ENCODE measurements at regions not wholly inside any gene's neighbourhood (a gene's known extent, or its start where the extent isn't known, plus 50 kb on each side); places are given as distances from the start of the nearest gene placed in this dataset.

DNA sequence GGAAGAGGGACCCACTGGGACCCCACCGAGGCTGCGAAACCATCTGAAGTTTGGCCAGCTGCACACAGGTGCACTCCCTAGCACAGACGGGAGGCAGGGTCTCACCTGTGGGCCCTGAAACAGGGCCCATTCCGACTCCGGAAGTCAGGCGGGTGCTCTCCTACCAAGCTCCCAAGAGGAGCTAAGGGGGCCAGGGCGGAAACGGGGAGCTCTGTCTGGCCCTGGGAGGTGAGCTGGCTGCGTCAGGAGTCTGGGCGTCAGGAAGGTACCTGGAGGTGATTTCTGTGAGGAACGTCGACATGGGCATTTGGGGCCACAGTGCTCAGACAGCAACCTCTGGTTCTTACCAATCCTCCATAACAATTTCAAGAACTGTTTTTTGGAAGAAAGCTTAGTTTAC is 411.7 kb downstream of the TCERG1L start (continued):
- TF ChIP-seq JUN (IDR thresholded peaks at IDR 0.05) (no peak), NFE2L2 (conservative IDR thresholded peaks at IDR 0.05; ENCODE audit: low read length) (no peak)

DNA sequence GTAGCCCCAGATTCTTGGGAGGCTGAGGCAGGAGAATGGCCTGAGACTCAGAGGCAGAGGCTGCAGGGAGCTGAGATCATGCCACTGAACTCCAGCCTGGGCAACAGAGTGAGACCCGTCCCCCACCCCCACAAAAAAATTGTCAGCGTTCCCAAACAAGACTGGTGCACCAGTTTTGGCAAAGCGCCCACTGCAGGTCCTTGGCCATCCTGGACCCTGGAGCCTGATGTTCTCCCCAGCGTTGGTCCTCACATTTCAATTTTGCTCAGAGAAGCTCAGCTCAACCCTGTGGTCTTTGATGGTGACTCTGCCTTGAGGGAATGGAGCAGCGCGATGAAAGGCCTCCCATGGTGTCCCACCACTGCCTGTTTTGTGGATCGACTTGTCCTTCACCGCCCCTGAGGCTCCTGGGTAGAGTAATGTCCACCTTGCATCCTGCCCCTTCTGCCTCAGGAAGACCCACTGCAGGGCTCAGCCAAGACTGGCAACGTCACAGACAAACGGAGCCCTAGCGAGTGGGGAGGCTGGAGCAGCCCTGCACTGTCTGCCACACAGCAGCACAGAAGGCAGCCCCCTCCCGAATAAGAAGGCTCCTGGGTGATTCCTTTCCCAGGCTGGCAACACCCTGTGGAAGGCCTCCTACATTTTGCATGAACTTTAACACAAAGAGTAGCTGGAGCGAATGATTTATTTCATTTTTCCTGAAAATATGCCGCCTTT is 410.9 kb downstream of the TCERG1L start:
- Histone ChIP-seq H3K4me2 (no peak overlapping the region), H3K27ac (no peak overlapping the region), H3K9me3 (no peaks in the 10 kb centered on the region), H3K4me1 (no peaks in the 10 kb centered on the region), H3K4me3 (no peak overlapping the region)
- FAIRE-seq (no peak), DNase-seq (ENCODE audit: low read depth in 1 of 2, low spot score in 1 of 2) (no peak), ATAC-seq (no peak)
- WGBS (ENCODE audit: missing lambda C conversion rate), result 20% methylated on average over 13 of the region's 14 CpGs
- TF ChIP-seq, protein P1, sequence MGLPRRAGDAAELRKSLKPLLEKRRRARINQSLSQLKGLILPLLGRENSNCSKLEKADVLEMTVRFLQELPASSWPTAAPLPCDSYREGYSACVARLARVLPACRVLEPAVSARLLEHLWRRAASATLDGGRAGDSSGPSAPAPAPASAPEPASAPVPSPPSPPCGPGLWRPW (IDR thresholded peaks at IDR 0.05), result no peak
- TF ChIP-seq ZC3H11A (IDR thresholded peaks at IDR 0.05), result no peak
- no peak for TF ChIP-seq TP53 (CRISPR knock-in tag; IDR thresholded peaks at IDR 0.05)
- TF ChIP-seq, protein P2, sequence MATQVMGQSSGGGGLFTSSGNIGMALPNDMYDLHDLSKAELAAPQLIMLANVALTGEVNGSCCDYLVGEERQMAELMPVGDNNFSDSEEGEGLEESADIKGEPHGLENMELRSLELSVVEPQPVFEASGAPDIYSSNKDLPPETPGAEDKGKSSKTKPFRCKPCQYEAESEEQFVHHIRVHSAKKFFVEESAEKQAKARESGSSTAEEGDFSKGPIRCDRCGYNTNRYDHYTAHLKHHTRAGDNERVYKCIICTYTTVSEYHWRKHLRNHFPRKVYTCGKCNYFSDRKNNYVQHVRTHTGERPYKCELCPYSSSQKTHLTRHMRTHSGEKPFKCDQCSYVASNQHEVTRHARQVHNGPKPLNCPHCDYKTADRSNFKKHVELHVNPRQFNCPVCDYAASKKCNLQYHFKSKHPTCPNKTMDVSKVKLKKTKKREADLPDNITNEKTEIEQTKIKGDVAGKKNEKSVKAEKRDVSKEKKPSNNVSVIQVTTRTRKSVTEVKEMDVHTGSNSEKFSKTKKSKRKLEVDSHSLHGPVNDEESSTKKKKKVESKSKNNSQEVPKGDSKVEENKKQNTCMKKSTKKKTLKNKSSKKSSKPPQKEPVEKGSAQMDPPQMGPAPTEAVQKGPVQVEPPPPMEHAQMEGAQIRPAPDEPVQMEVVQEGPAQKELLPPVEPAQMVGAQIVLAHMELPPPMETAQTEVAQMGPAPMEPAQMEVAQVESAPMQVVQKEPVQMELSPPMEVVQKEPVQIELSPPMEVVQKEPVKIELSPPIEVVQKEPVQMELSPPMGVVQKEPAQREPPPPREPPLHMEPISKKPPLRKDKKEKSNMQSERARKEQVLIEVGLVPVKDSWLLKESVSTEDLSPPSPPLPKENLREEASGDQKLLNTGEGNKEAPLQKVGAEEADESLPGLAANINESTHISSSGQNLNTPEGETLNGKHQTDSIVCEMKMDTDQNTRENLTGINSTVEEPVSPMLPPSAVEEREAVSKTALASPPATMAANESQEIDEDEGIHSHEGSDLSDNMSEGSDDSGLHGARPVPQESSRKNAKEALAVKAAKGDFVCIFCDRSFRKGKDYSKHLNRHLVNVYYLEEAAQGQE (IDR thresholded peaks at IDR 0.05), result no peak
- TF ChIP-seq CHD4 (IDR thresholded peaks at IDR 0.05; ENCODE audit: borderline replicate concordance), result no peak
- POLR2A ChIA-PET, result no interaction called here
- CTCF ChIA-PET, result no interaction called here

DNA sequence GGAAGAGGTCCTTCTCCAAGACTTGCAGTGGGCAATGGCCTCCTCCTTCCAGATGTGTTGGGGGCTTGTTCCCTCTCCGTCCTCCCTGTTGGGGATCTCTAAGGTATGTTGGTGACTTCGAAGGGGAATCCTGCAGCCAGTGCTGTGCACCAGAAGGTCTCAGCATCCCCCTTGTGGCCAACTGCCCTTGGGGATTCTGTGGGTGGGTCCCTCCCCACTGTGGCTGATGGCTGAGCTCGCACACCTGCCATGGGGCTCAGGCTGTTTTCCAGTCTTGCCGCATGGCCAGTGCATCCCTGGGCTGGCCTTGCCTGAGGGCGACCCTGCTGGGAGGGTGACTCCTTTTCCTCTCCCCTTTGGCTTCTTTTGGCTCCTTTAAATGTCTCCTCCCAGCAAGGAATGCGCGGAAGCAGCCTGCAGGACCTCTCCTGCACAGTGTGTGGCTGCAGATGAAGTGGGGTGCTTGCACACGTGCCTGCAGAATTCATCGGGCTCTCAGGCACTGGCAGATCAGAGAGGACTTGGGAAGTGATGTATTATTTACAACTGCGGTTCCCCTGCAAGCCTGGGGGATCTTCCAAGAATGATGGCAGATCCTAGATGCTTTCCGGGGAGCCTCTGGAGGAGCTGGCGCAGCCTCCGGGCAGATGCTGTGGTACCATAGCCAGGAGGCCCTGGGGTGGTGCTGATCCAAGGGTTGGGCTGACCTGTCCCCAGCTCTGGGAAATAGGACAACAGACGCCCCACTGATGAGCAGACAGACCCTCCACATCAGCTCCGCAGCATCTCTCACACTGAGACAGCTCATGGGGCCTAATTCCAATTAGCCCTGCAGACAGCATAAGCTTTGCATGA is 410.0 kb downstream of the TCERG1L start:
- WGBS (ENCODE audit: missing lambda C conversion rate), result 4% methylated on average over 4 of the region's 15 CpGs
- DNase-seq (ENCODE audit: low read depth in 1 of 2, low spot score in 1 of 2) (no peak), FAIRE-seq (no peak), ATAC-seq (no peak)
- Histone ChIP-seq H3K4me2 (no peak overlapping the region), H3K4me1 (no peaks in the 10 kb centered on the region), H3K27ac (no peak overlapping the region), H3K4me3 (no peak overlapping the region), H3K9me3 (no peaks in the 10 kb centered on the region)
- no peak for TF ChIP-seq CBX2 (IDR thresholded peaks at IDR 0.05; ENCODE audit: borderline replicate concordance, low read depth)
- TF ChIP-seq GATA3 (IDR thresholded peaks at IDR 0.05; ENCODE audit: borderline replicate concordance), result no peak
- no peak for TF ChIP-seq NFE2L2 (conservative IDR thresholded peaks at IDR 0.05; ENCODE audit: low read length)
- TF ChIP-seq, protein P3, sequence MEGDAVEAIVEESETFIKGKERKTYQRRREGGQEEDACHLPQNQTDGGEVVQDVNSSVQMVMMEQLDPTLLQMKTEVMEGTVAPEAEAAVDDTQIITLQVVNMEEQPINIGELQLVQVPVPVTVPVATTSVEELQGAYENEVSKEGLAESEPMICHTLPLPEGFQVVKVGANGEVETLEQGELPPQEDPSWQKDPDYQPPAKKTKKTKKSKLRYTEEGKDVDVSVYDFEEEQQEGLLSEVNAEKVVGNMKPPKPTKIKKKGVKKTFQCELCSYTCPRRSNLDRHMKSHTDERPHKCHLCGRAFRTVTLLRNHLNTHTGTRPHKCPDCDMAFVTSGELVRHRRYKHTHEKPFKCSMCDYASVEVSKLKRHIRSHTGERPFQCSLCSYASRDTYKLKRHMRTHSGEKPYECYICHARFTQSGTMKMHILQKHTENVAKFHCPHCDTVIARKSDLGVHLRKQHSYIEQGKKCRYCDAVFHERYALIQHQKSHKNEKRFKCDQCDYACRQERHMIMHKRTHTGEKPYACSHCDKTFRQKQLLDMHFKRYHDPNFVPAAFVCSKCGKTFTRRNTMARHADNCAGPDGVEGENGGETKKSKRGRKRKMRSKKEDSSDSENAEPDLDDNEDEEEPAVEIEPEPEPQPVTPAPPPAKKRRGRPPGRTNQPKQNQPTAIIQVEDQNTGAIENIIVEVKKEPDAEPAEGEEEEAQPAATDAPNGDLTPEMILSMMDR (IDR thresholded peaks at IDR 0.05), result no peak
- TF ChIP-seq CBX8 (IDR thresholded peaks at IDR 0.05), result no peak
- TF ChIP-seq EHF (CRISPR knock-in tag; IDR thresholded peaks at IDR 0.05), result no peak
- TF ChIP-seq, protein P4, sequence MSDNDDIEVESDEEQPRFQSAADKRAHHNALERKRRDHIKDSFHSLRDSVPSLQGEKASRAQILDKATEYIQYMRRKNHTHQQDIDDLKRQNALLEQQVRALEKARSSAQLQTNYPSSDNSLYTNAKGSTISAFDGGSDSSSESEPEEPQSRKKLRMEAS (IDR thresholded peaks at IDR 0.05), result no peak
- ChIA-PET CTCF (no interaction called here), POLR2A (no interaction called here)

DNA sequence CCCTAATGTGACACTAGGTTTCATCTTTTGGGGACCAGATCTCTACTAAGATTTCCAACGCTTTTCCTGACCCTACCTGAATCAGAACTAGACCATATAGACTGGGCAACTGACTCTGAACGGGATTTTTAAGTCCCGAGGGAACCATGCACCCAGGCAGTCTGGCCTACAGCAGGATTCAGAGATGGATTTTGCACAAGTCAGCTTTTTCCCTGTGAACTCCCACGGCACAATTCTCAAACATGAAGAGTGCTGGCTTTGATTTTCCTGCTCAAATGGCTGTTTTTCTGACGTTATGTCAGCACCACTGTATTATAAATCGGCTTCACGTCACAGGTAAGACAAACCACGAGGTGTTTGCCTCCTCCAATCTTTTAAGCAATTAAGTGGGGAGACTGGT is 409.1 kb downstream of the TCERG1L start:
- FAIRE-seq (no peak), ATAC-seq (no peak), DNase-seq (ENCODE audit: low read depth in 1 of 2, low spot score in 1 of 2) (no peak)
- no peak overlapping the region for H3K4me2 ChIP-seq
- H3K27ac ChIP-seq, result no peak overlapping the region
- TF ChIP-seq MAFK (IDR thresholded peaks at IDR 0.05; ENCODE audit: partially characterized antibody) (peak; percentile 50), SREBF2 (IDR thresholded peaks at IDR 0.05) (no peak)
- no peaks in the 10 kb centered on the region for H3K9me3 ChIP-seq
- no peaks in the 10 kb centered on the region for H3K4me1 ChIP-seq
- POLR2A ChIA-PET, result no interaction called here
- CTCF ChIA-PET, result no interaction called here
- 1% methylated on average over 8 of the region's 8 CpGs for WGBS (ENCODE audit: missing lambda C conversion rate)
- no peak overlapping the region for H3K4me3 ChIP-seq

Measured in A549 (cell line).